ENCODE measurements at regions not wholly inside any gene's neighbourhood (a gene's known extent, or its start where the extent isn't known, plus 50 kb on each side); places are given as distances from the start of the nearest gene placed in this dataset.

GRCh38 chr12:46891306-46891705 is 65.5 kb upstream of the SLC38A4 start:
- no peak overlapping the region for H2AFZ ChIP-seq (ENCODE audit: low read depth, low read length)
- no peaks in the 10 kb centered on the region for H3K4me1 ChIP-seq (ENCODE audit: control insufficient read depth, extremely low read depth, insufficient read depth, low read length)
- H4K20me1 ChIP-seq (replicated peaks; ENCODE audit: control insufficient read depth, extremely low read depth, insufficient read depth, low read length) = no peaks in the 10 kb centered on the region
- intact Hi-C loops (cut with micrococcal nuclease) (no loop called here), dilution Hi-C loops (cut with MboI; ENCODE audit: extremely low pct_ligation_motif_present, low sequenced_read_pairs) (no loop called here)
- no peak for TF ChIP-seq POLR2AphosphoS5 (IDR thresholded peaks at IDR 0.05; ENCODE audit: insufficient read depth, low read depth, low read length)
- no peak for TF ChIP-seq MYC (IDR thresholded peaks at IDR 0.05; ENCODE audit: low read depth, low read length)
- no peak for TF ChIP-seq GATA2 (IDR thresholded peaks at IDR 0.05; ENCODE audit: insufficient read depth, insufficient read length, low read depth, low read length)
- TF ChIP-seq EZH2 (IDR thresholded peaks at IDR 0.05; ENCODE audit: borderline replicate concordance, low read depth, low read length, severe bottlenecking) = no peak
- no peak overlapping the region for H3K4me3 ChIP-seq (replicated peaks in 1 of 3; ENCODE audit: insufficient read depth in 1 of 3, low read depth in 1 of 3, low read length in 3 of 3)
- H3K27me3 ChIP-seq (ENCODE audit: control insufficient read depth in 2 of 2, insufficient read depth in 2 of 2, low read length in 2 of 2) = peaks cover 5 to 8% of the 10 kb centered on the region in 2 experiments
- POLR2A ChIA-PET = no interaction called here
- no peaks in the 10 kb centered on the region for H3K9me1 ChIP-seq (replicated peaks; ENCODE audit: control insufficient read depth, extremely low read depth, insufficient read depth, low read length)
- no TSS peak for BruUV-seq (replicated peaks)
- no peak overlapping the region for H3K27ac ChIP-seq (ENCODE audit: insufficient read depth, low read depth, low read length)
- DNase-seq (ENCODE audit: low read depth, low spot score) (no peak), FAIRE-seq (no peak)
- no peak overlapping the region for H3K9ac ChIP-seq (replicated peaks; ENCODE audit: extremely low read depth, insufficient read depth, low read length)
- CTCF ChIA-PET = no interaction called here
- H3K9me3 ChIP-seq (replicated peaks; ENCODE audit: control insufficient read depth, insufficient read depth, low read length) = no peaks in the 10 kb centered on the region
- no peak overlapping the region for H3K4me2 ChIP-seq (ENCODE audit: insufficient read depth, low read length)
- no peaks in the 10 kb centered on the region for H3K79me2 ChIP-seq (ENCODE audit: control insufficient read depth, insufficient read depth, low read length)
- no peaks in the 10 kb centered on the region for H3K36me3 ChIP-seq (ENCODE audit: control insufficient read depth in 2 of 2, extremely low read depth in 1 of 2, insufficient read depth in 2 of 2, low read length in 2 of 2)

GRCh38 chr12:46892034-46892705 is 66.4 kb upstream of the SLC38A4 start:
- H3K9me3 ChIP-seq (replicated peaks; ENCODE audit: control insufficient read depth, insufficient read depth, low read length) = no peaks in the 10 kb centered on the region
- no peak overlapping the region for H3K4me3 ChIP-seq (replicated peaks in 1 of 3; ENCODE audit: insufficient read depth in 1 of 3, low read depth in 1 of 3, low read length in 3 of 3)
- H4K20me1 ChIP-seq (replicated peaks; ENCODE audit: control insufficient read depth, extremely low read depth, insufficient read depth, low read length) = no peaks in the 10 kb centered on the region
- H3K36me3 ChIP-seq (ENCODE audit: control insufficient read depth in 2 of 2, extremely low read depth in 1 of 2, insufficient read depth in 2 of 2, low read length in 2 of 2) = no peaks in the 10 kb centered on the region
- DNase-seq (ENCODE audit: low read depth, low spot score) = no peak
- H3K9ac ChIP-seq (replicated peaks; ENCODE audit: extremely low read depth, insufficient read depth, low read length) = no peak overlapping the region
- H2AFZ ChIP-seq (ENCODE audit: low read depth, low read length) = no peak overlapping the region
- dilution Hi-C loops (cut with MboI; ENCODE audit: extremely low pct_ligation_motif_present, low sequenced_read_pairs) = no loop called here
- peaks cover 0 to 5% of the 10 kb centered on the region in 2 experiments for H3K27me3 ChIP-seq (ENCODE audit: control insufficient read depth in 2 of 2, insufficient read depth in 2 of 2, low read length in 2 of 2)
- no peaks in the 10 kb centered on the region for H3K9me1 ChIP-seq (replicated peaks; ENCODE audit: control insufficient read depth, extremely low read depth, insufficient read depth, low read length)
- CTCF ChIA-PET = no interaction called here
- intact Hi-C loops (cut with micrococcal nuclease) = no loop called here
- H3K4me2 ChIP-seq (ENCODE audit: insufficient read depth, low read length) = no peak overlapping the region
- no peak for TF ChIP-seq MAX (IDR thresholded peaks at IDR 0.05; ENCODE audit: insufficient read depth, insufficient read length)
- no peak for TF ChIP-seq POLR2AphosphoS5 (IDR thresholded peaks at IDR 0.05; ENCODE audit: insufficient read depth, low read depth, low read length)
- no peak for TF ChIP-seq FOS (IDR thresholded peaks at IDR 0.05; ENCODE audit: borderline replicate concordance, insufficient read depth, low read length)
- no peak for TF ChIP-seq JUN (IDR thresholded peaks at IDR 0.05; ENCODE audit: borderline replicate concordance, insufficient read depth, insufficient read length, low read depth)
- no peak for TF ChIP-seq GATA2 (IDR thresholded peaks at IDR 0.05; ENCODE audit: insufficient read depth, insufficient read length, low read depth, low read length)
- TF ChIP-seq EZH2 (IDR thresholded peaks at IDR 0.05; ENCODE audit: borderline replicate concordance, low read depth, low read length, severe bottlenecking) = no peak
- no peak for TF ChIP-seq MYC (IDR thresholded peaks at IDR 0.05; ENCODE audit: low read depth, low read length)
- TF ChIP-seq POLR2A (IDR thresholded peaks at IDR 0.05; ENCODE audit: low read depth, low read length) = no peak
- FAIRE-seq = no peak
- H3K27ac ChIP-seq (ENCODE audit: insufficient read depth, low read depth, low read length) = no peak overlapping the region
- POLR2A ChIA-PET = no interaction called here
- no peaks in the 10 kb centered on the region for H3K79me2 ChIP-seq (ENCODE audit: control insufficient read depth, insufficient read depth, low read length)
- no peaks in the 10 kb centered on the region for H3K4me1 ChIP-seq (ENCODE audit: control insufficient read depth, extremely low read depth, insufficient read depth, low read length)
- BruUV-seq (replicated peaks) = no TSS peak

Measured in endothelial cell of umbilical vein (primary cell).